HG02885 (cell line): ENCODE measurements at regions not wholly inside any gene's neighbourhood (a gene's known extent, or its start where the extent isn't known, plus 50 kb on each side); places are given as distances from the start of the nearest gene placed in this dataset.

Source experiments
- ATAC-seq: cut with Tn5 transposase; IDR thresholded peaks from one replicate; pipeline ENCODE4 v1.9.1; 2021; ENCODE audit warnings: mild to moderate bottlenecking; ENCODE audit not compliant: unreplicated experiment, poor library complexity

DNA sequence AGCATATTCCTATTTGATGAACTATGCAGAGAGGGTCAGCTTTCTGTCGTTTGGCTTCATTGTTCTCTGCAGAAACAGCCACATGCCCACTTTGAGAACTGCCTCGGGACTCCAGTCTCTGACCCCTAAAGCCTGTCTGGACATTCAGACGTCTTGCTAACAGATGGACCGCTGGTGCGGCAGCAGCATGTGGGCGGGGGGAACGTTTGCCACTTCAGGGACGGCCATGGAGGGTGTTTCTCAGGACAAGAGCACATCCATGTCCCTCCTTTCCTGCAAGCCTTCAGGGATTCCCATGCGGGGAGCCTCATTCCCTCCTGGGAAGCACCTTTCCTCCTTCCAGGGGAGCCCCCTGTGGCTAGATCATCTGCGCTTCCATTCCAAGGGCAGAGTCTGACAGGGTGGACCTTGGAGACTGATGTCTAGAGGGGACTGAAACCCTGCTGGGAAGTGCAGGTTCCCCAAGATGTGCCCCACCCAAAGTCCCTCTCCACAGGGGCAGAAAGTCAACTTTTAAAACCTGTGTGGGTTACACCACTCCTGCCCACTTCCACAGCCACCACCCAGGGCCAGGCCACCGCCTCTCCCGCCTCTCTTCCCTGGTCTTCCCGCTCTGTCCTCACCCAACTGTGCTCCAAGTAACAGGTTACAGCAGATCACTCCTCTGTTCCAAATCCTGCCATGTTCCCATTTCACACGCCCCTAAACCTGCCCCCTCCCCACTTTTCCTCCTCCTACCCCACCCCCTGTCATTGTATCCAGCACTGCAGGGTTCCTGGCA lies 94.8 kb upstream of the PMEPA1 start:
- no peak for ATAC-seq

DNA sequence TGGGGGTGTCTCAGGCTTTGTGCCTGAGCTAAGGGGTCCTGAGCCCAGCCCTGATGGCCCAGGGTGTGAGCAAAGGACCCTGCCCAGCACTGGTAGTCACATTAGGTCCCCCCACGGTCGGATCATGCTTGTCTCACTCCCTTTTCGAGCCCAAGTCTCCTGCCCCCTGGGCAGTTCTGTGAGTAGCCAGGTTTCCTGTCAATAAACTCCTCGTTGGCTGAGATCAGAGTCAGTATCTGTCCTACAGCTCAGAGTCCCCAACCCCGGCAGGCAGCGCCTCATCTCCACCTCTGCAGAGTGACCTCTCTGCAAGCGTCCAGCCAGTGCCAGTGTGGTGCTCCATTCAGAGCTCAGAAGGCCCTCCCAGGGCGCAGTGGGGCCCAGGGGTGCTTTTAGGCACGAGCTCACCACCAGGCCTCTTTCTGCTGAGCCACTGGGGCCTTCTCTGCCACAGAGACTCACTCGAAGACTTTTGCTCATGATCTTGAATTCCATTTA lies 93.7 kb upstream of the PMEPA1 start:
- no peak for ATAC-seq

DNA sequence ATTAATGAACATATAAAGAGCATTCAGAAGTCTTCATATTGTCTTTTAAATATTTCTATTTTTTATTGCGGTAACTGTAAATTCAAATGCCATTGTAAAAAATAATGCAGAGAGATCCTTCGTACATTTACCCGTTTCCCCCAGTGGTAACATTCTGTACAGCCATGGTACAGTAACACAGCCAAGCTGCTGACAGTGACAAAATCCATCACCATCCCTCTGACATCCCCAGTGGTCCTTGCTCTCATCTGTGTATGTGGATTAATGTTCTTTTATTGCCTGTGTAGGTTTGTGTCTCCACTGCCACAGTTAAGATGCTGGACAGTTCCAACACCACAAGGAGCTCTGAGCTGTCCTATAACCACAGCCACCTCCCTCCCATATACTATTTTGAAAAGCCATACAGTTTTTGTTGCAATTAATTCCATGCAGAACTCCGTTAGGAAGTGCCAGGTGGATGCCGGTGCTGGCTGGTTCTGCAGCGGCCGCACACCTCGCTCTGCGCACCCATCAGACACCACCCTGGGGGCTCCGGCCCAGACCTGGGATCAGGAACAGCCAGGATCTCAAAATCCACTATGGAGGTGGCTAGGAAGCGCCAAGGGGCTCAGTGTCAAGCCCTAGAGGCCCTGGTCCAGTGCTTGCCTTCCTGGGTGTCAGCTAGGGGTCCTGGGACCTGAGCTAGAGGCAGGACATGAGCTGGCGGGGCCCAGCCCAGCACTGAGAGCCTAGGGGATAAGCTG lies 93.1 kb upstream of the PMEPA1 start:
- ATAC-seq = no peak

DNA sequence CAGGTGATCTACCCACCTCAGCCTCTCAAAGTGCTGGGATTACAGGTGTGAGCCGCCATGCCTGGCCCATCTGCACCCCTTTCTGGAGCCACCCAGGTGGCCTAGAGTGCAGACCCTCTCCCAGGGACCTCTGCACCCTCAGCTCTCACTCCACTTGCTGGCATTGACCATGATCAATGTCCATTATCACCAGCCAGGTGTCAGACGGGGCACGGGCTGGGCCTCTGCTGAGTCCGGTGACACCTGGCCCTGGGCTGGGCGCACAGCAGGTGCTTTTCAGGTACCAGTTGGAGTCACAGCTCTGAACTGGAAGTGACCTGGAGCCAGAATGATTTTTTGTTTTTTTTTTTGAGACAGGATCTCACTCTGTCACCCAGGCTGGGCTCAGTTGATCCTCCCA lies 91.8 kb upstream of the PMEPA1 start:
- ATAC-seq = no peak

DNA sequence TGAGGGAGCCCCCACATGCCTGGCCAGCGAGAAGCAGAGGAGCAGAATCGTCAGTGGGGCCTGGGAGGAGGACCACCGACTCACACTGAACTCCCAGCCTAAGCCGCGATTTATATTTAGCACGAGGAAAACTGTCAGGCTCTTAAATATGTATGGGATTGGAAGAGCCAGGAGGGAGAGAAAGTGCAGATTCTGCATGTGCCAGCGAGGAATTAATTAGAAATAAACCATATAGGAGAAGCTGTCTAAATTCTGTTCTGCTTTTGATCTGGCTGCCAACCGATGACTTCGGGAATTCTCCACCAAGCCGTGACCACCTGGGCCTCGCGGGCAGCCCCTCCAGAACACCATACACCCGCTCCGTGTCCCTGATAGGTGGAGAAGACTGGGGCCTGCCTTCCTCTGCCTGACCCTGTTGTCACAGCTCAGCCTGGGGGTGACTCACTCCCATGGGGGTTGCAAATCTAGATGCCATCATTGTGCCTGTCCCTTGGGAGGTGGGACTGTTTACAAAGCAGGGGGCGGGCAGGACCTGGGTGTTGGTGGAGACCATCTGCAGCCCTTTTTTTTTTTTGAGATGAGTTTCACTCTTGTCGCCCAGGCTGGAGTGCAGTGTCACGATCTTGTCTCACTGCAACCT lies 91.1 kb upstream of the PMEPA1 start:
- no peak for ATAC-seq

DNA sequence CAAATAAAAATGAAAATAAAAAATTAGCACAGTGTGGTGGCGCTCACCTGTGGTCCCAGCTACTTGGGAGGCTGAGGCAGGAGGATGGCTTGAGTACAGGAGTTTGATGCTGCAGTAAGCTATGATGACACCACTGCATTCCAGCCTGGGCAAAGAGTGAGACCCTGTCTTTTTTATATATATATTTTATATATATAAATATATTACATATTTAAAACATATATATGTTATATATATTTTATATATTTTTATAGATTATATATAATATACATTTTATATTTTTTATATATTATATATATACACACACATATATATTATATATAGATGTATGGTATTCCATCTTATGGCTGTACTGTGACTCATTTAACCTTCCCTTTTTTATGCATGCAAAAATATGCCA lies 87.6 kb upstream of the PMEPA1 start:
- ATAC-seq = no peak

DNA sequence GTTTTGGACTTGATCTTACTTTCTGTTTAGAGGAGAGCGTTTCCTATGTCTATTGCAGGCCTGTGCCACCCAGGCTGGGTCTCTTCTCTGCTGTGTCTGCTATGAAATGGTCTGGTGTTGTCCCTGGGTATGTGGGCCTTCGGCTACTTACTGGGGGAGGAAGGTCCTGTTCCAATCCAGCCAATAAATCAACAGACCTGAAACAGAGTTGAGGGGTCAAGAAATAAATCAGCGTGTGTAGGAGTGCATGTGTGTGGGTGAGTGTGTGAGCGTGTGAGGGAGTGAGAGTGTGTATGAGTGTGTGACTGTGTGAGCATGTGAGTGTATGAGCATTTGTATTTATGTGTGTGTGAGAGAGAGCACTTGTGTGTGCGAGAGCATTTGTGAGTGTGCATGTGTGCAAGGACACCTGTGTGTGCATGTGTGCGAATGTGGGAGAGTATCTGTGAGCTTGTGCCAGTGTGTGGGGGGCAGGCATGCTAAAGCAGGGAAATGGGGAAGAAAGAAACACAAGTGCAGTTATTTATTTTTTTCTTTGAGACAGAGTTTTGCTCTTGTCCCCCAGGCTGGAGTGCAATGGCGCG lies 86.3 kb upstream of the PMEPA1 start:
- ATAC-seq = no peak

DNA sequence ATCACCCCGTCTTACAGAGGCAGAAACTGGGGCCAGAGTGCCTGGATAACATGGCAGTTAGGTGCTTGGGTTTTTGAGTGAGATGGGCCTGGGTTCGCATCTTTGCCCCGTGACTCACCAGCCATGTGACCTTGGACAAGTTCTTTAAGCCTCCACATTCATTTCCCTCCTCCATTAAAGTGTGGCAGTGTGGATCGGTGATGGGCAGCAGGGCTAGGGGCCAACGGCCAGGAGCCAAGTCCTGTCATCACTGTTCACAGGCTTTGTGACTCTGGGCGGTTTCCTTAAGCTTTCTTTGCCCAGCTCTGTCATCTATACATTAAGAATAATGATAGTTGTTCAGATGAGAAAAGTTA lies 85.5 kb upstream of the PMEPA1 start:
- no peak for ATAC-seq

DNA sequence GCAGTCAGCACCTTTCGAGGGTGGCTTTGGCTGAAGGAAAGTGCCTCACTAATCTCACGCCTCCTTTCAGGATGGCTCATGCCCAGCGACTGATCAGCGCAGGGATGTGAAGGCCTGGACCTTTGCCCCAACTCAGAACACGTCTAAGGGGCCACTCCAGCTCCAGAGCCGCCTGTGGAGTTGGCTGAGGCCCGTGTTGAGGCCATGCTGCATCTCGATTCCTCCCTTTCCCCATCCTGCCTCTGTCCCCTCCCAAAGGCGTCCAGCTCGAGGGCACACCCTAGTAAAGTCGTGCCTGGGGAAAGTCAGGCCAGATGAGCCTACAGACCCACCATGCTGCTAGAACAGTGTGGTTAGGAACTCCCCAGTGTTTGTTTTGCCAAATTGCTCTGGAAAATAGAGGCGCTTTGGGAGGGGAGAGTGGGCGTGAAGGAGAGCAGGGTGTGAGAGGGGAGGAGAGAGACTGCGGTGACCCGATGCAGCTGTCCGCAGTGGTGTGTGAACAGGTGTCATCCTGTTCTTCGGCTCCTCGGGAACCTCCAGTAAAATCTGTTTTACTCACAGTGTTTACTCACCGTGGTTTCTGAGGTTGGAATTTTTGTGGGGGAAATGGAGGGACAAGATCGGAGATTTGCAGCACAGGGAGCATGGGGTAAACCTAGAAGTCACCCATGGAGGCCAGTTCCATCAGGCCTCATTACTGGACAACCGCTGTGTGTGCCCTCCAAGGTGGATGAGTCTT lies 85.0 kb upstream of the PMEPA1 start:
- ATAC-seq = no peak

DNA sequence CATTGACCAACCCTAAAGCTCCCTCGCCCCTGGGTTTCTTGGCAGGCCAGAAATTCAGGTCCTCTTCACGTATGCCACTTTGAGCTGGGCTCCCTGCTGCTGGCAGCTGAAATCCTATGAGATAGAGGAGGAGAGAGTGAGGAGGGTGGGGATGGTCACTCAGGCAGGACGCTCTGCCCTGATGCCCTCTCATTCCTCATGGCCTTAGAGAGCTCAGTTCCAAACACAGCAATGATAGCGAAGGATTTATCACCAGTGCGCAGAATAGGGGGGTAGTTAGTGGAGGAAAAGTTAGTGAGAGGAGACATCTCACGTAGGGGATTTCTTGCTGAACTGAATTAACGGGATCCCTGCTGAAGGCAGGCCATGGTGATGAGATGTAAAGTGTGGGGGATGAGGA lies 84.2 kb upstream of the PMEPA1 start:
- ATAC-seq = no peak

DNA sequence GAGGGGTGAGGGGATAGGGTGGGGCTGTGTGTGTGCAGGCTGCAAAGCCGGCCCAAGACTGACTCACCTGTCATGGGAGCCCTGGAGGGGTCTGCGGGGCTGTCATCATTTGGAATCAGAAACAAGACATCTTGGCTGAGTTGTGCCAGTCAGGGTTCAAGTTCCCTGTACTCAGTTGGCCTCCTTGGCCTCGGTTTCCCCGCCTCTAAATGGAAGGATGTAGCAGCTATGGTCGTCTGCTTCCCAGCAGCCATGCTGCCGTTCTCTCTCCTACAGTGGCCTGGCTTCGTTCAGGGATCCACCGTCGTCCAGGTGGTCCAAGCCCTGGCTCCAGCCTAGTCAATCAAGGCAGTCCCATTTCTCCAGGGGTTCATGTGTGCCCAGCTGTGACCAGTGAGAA lies 83.6 kb upstream of the PMEPA1 start:
- no peak for ATAC-seq

DNA sequence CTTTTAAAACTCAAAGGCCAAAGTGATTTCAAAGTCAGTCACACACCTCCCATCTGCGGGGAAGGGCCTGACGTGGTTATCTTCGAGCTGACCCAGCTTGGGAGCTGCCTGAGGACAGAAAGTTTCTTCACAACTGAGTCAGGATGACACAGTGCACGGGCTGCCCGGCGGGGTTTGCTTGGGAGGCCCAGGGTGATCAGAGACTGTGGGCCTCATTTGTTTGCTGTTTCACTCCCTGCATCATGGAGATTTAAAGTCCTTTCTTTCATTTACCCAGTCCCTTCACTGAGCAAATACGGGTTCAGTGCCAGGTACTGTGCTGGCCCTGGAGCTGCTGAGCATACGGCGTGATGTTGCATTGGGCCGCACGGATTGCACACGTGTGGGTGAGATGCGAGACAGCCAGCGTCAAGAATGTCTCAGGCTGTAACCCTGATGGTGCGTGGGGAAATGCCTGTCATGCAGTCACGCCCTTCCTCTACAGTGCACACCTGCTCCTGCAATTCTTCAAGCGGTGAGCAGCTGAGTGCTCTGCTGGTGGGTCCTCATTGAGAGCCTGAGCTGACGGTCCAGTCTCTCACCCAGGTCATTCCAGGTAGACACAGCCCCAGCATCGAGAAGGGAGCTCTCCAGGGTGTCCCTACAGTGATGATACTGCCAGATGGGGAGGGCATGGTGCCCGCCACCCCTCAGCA lies 82.7 kb upstream of the PMEPA1 start:
- ATAC-seq = no peak

DNA sequence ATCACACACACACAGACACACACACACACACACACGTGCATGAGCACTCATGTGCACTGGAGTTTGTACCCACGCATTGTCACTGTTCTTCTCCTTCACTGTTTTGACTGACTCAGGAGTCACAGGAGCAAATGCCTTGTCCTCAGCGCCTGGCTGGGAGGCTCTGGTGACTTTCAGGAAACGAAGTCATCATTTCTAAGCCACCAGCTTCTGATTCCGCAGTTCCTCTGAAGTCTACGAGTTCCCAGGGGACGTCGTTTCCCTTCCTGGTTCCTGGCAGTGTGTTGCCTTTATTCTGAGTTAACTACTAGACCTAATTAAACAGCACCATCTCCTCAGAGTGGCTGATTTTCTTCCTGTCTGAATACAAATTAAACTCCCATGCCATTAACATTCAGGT lies 82.2 kb upstream of the PMEPA1 start:
- no peak for ATAC-seq

DNA sequence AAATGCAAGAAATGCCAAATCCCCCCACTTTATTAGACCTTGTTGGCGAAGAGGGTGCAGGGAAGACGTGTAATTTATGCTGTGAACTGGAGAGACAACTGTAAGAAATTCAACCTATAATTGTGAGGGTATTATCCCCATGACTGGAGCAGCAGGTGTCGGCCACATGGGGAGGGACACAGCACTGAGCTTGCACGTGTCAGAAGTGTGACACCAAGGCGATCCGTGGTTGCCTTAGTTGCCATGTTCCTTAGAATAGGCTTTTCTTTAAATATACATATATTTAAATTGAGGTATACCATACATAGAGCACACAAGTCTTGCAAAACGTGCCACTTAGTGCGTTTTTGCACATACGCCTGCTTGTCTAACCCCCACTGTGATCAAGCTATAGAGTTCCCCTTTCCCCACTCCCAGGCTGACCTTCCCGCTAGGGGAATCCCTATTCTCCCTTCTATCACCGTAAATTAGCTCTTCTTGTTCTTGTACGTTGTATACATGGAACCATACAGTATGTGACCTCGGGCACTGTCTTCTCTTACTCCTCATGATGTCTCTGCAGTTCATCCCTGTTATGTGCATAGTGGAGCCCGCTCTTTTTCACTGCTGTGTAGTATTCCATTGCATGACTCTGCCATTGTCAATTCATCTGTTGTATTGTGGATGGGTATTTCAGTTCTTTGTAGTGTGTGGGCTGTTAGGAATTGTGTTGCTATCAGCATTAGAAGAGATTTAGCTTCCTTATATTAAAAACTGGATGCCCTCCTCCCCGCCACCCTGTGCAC lies 81.6 kb upstream of the PMEPA1 start:
- no peak for ATAC-seq

DNA sequence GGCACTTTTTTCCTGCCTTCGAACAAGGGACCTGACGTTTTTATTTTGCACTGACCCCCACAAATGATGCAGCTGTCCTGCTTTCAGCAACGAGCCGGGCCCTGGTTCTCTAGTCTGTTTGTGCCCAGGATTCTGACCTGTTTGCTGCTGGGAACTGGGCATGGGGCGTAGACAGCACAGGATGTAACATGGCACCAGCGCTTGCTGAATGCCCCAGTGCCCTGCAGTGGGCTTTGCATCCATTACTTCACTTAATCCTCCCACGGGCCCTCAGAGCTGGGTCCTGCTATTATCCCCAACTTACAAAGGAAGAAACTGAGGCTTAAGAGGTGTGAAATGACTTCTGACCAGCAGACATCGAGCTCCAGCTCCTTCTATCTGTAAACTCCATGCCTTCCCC lies 80.4 kb upstream of the PMEPA1 start:
- no peak for ATAC-seq

DNA sequence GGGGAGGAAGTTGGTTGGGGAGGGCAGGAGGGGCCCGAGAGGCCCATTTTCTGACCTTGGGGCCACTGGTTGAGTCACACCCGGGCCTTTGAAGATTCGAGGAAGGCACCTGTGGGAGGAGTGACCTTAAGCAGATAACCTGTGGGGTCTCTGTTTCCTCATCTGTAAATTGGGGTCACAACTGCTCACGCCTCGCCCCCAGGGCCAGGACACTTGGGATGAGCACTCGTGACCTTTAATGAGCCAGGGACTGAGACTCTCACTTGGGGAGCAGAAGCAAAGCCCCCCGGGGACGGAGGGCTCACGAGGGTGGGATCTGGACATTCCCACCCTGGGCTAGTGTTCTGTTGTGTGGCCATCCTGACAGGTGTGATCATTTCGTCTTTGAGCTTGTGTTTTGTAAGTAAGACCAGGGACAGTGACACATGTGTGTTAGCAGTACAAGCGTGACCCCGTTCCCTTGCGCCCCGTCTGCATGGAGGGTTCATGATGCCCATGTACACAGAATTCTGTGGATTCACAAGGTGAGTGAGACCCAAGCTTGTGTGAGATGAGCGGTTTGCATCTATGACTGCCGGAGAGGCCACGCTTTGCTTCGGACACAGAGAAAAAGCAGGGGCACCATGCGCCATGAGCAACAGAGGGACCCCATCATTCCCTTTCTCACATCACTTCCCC lies 79.3 kb upstream of the PMEPA1 start:
- no peak for ATAC-seq

DNA sequence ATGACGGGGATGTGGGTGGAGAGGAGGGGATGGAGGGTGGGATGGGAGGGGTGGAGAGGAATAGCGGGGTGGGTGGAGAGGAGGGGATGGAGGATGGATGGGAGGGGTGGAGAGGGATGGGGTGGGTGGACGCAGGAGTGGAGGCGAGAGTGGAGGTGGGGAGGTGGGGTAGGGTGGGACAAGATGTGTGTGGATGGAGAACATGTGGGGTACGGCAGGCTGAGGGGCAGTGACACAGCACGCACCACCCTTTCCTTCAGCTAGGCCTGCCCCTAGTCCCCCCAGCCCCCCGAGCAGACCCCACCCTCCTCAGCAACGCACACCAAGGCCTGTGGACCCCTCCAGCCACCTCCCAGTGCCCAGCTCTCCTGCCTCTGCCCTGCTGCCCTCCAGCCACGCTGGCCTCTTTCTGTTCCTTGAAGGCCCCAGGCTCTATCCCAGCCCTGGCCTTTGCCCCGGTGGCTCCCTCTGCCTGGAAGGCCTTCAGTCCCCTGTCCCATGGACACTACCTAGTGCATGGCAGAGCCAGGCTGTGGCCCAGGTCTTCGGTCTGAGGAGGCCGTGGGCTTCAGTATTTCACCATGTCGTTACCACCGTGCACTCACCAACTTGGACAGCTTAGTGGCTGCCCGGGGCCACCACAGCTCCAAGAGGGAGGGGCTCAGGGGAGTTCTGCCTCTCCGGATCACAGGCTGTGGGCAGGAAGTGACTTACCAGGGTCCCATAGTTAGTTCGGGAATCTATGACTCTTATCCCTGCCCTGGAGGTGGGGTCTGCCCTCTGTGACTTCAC lies 78.4 kb upstream of the PMEPA1 start:
- ATAC-seq = no peak
